AG04449 (cell line): ENCODE measurements at regions not wholly inside any gene's neighbourhood (a gene's known extent, or its start where the extent isn't known, plus 50 kb on each side); places are given as distances from the start of the nearest gene placed in this dataset.

Experiments used
- CTCF ChIA-PET: fragments of 350-600 bp; formaldehyde crosslinking; extraction: SDS; loops from one replicate; lab custom pipeline; 2021; ENCODE audit warnings: antibody characterized with exemption; lab: Yijun Ruan, JAX
- POLR2A ChIA-PET: fragments of 400-600, 350-600 bp; formaldehyde crosslinking; extraction: SDS; loops from one replicate; lab custom pipeline; 2020; ENCODE audit warnings: antibody characterized with exemption, inconsistent platforms; lab: Yijun Ruan, JAX
- DNase-seq: peaks from one replicate; pipeline ENCODE4 v3.0.0-alpha.2; 2010; ENCODE audit warnings: low read depth, low spot score
- H3K4me3 ChIP-seq: 2 replicates; pipeline ENCODE4 v1.5.1; 2011; ENCODE audit warnings: low read depth, mild to moderate bottlenecking, control low read depth, low read length
- TF ChIP-seq, protein P1 (sequence below): IDR thresholded peaks from one replicate; pipeline ENCODE4 v1.5.1; 2011; ENCODE audit warnings: mild to moderate bottlenecking, moderate library complexity, low read length, control low read depth, inconsistent platforms; ENCODE audit not compliant: insufficient read depth; ENCODE audit errors: missing control alignments

DNA sequence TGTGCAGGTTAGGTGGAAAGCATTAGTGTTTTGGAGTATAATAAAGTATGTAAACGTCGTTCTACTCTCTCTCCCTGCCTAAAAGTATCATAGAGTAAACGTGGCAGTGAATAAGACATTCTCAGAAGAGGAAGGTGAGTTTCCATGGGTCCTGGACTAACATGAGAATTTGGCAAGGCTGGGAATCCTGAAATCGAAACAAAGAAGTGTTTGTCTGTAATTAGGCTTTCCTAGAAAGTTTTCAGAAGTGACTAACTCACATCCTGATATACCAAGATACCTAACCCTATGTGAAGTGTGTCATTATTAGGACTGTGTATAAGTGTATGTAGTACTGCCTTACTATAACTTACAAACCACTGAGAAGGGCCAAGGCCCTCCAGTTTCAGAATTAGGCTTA, 50.7 kb upstream of the MAOA start:
- H3K4me3 ChIP-seq: no peak overlapping the region
- ChIA-PET POLR2A (no interaction called here), CTCF (no interaction called here)
- TF ChIP-seq, protein P1, sequence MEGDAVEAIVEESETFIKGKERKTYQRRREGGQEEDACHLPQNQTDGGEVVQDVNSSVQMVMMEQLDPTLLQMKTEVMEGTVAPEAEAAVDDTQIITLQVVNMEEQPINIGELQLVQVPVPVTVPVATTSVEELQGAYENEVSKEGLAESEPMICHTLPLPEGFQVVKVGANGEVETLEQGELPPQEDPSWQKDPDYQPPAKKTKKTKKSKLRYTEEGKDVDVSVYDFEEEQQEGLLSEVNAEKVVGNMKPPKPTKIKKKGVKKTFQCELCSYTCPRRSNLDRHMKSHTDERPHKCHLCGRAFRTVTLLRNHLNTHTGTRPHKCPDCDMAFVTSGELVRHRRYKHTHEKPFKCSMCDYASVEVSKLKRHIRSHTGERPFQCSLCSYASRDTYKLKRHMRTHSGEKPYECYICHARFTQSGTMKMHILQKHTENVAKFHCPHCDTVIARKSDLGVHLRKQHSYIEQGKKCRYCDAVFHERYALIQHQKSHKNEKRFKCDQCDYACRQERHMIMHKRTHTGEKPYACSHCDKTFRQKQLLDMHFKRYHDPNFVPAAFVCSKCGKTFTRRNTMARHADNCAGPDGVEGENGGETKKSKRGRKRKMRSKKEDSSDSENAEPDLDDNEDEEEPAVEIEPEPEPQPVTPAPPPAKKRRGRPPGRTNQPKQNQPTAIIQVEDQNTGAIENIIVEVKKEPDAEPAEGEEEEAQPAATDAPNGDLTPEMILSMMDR: no peak
- no peak for DNase-seq
